A673 (cell line): ENCODE measurements at regions not wholly inside any gene's neighbourhood (a gene's known extent, or its start where the extent isn't known, plus 50 kb on each side); places are given as distances from the start of the nearest gene placed in this dataset.

Experiments
- CTCF ChIP-seq: fragments of 300-800, 200-600 bp; sonication (generic); conservative IDR thresholded peaks from 2 replicates; pipeline ENCODE4 v1.5.1; 2017; ENCODE audit warnings: low read depth, mild to moderate bottlenecking, antibody characterized with exemption, low read length, moderate library complexity, mixed read lengths
- EZH2 ChIP-seq: fragments of 200-600 bp; sonication (generic); IDR thresholded peaks from 2 replicates; pipeline ENCODE4 v1.6.1; 2017; ENCODE audit warnings: borderline replicate concordance, low read depth, mild to moderate bottlenecking, mixed read lengths, antibody characterized with exemption, low read length; ENCODE audit not compliant: poor library complexity, severe bottlenecking

- TF ChIP-seq CTCF (no peak), EZH2 (no peak)
Measured at GRCh38 chr6:148211777-148212324, 130.8 kb upstream of the SASH1 start.
